HG03095 (cell line): ENCODE measurements at regions not wholly inside any gene's neighbourhood (a gene's known extent, or its start where the extent isn't known, plus 50 kb on each side); places are given as distances from the start of the nearest gene placed in this dataset.
A peak's percentile ranks its signal among the peaks of the same experiment; 100 is the strongest.
"Not testable (repeated sequence)": the region's sequence is repeated elsewhere in the genome, so short reads cannot be mapped to it uniquely, and the experiment has no call there.

Experiments used
- ATAC-seq: cut with Tn5 transposase; IDR thresholded peaks from one replicate; pipeline ENCODE4 v1.9.1; 2021; ENCODE audit warnings: moderate library complexity; ENCODE audit not compliant: unreplicated experiment

GRCh38 chr12:27133022-27133590 is 50.7 kb upstream of the C12orf71 start:
- ATAC-seq: peak; percentile 83

GRCh38 chr12:27140478-27140969 is 58.1 kb upstream of the C12orf71 start:
- ATAC-seq: no peak

DNA sequence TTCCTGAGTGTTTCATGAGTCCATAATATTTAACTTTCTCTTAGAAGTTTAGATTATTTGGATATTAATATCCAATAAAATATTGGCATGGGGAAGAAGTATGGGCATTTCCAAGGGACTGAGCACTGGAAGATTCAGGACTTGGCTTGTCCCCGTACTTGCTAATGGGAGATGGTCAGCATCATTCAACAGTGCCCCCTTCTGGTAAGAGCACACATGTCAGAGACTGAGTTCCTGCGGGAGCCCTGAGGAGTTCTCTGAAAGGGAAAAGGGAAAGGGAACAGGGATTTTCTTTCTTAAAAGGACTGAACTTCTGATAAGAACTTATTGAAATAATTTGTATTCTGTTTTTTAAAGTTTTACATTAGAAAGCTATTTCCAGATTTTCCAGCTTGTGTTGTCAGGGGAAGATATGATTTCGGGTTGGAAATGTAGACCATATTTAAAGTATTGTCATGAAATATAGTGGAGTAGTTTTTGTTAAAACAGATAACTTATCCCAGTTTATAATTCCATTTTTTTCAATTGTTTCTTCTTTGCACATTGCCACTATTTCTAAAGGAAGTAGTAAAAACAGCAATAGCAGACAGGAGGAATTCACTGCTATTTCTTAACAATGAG is 59.8 kb upstream of the C12orf71 start:
- no peak for ATAC-seq

GRCh38 chr12:27143256-27144069 is 61.1 kb upstream of the C12orf71 start:
- ATAC-seq: no peak

DNA sequence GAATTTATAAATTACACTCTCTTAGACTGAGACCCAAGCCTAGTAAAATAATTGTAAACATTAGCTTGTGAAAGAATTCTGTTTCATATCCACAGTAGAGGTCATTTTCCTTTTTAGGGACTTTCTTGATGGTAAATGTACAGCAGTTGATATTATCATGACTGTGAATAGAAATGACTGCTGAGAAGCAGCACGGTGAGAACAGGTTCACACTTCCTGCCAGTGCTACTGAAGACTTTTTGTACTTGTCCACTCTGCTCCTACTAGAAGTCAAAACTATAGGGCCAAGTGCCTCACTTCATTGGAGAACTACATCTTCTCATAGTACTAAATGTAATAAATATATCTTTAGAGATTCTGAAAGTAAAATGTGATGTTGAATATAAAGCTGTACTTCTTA is 63.3 kb upstream of the C12orf71 start:
- ATAC-seq: not testable (repeated sequence)

DNA sequence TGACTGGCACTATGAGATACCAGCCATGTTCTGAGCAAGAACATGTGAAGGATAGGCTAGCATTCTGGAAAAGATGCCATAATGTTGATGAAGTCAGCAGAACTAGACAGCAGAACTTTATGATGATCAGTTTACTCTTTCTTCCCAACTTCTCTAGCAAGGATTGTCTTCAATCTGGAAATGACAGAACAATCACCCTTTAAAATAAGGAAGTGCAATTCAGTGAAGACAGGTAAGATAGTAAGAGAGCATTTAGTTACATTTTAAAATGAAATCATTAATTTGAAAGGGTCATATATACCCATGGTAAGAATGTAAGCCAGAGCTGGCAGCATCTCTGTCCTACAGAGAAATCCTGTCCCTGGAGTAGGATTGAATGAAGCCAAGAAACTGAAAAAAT is 66.0 kb upstream of the C12orf71 start:
- ATAC-seq: no peak

DNA sequence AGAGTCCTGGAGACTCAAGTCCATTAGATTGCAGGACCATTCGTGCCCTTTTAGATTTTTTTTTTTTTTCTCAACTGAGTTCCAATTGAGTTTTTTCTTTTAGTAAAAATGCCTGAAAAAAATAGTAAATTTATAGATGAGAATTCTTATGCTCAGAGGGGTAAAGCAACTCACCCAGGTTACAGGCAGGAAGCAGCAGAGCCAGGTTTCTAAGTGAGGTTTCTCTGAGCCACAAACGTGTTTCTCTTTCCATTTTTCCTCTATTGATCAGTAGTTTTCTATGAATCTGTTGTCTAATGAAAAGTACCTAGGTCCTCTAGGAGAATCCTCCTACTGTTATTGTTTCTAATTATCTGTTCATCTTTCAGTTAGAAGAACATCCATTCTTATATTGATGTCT is 66.4 kb upstream of the C12orf71 start:
- no peak for ATAC-seq

DNA sequence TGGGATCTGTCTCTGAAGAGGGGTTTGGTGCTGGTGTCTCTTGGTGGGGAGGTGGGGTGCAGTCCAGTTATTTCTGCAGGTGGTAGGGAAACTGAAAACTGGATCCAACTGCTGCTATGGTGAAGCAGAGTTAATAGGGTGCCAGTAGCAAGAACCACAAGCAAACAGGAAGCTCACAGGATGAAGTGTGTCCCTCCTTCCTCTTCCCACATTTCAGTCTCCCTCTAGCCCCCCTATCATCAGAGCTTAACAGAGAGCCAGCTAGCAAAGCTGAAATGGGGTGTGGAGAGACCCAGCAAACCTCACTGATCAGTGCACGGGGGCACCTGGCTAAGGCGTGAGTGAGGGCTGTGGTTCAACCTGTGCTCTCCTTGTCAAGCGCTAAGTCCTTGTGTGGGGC is 69.1 kb upstream of the C12orf71 start:
- no peak for ATAC-seq

- no peak for ATAC-seq
Observed at GRCh38 chr12:27158297-27158696, 75.9 kb upstream of the C12orf71 start.

DNA sequence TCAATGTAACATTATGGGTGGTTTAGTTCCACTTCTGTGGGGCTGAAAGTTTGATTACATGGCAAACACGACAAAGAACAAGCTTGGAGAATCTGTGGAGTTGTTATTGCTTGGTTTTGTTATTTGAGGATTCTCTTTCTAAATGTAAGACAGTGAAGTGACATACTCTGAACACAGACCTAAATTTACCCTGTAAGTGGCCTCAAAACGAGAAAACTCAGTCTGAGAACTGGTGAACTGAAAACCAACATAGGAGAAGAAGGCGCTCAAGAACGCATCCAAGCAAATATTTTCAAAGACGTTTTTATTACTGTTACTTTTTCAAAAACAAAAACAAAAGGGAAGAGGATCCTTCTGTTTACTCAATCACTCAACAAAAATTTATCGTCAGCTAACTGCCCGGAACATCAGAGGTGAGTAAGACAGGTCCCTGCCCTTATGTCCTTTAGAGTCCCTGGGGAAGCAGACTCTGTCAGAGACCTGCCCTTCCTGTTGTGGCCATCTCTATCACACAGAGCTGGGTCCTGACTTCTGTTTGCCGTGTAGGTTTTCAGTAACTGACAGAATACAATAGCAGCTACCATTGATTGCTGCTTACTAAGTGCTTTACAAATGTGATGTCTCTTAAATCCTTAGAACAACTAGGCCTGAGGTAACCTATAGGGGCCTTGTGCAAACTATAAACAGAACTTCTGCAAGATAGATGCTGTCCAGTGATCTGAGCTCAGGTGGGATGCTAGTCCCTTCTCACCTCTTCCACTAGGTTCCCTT is 79.3 kb upstream of the C12orf71 start:
- ATAC-seq: peak; percentile 81

DNA sequence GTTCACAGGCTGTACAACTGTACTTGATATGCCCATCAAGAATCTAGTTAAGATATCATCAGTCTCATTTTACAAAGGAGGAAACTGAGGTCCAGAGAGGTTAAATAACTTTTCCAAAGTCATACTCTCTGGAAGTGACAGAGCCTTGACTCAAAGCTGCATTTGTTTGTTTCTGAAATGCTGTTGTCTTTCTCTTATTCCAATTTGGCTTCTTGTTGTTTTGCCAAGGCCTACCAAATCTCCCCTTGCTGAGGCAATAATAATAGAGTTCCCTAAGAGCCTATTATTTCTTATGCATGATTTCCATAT is 79.8 kb upstream of the C12orf71 start:
- ATAC-seq: no peak

- no peak for ATAC-seq
Observed at GRCh38 chr12:27163048-27163715, 80.8 kb upstream of the C12orf71 start.

DNA sequence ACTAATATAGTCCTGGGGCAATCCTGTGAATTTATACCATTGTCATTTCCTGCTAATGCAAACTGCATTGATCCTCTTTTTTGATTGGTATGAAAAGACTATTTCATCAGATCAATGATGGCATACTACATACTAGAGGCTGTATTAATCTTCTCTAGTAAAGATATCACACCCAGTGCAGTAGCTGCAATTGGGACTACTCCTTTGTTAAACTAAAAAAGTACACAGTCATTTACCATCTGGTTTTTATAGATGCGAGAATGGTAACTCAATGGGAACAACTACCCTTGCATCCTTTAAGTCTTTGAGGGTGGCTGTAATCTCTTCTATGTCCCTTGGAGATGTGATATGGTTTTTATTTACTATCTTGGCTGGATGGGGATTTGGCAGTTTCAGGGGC is 80.2 kb upstream of the STK38L start:
- ATAC-seq: no peak

DNA sequence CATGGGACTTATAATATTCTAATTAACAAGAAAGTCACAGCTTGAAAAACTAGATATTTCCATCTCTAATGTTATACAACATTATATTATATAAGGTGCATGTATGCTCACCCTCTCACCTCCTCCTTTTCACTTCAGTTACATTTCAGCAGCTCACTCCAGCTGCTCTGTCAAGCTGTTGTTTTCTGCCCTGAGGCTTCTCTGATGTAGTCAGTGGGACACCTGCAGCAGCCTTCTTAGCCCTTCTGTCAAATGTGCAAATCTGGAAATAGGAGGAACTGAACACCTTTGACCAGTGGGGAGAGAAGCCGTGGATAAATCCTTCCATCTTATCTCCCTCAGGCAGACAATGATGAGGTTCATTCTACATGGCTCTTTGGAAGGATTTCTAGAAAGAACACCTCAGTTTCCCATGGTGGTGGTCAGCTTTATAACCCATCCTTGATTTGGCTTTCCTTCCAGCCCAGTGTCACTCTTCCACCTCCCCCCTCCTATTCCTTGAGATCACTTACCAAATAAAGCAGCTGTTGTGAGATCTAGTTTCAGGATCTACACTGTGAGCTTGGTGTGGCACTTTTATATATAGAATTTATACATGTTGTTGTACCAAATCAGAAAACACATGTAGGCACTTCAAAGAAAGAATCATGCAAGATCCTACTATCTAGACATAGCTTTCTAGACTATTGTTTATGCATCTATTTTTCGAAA is 79.6 kb upstream of the STK38L start:
- ATAC-seq: no peak

GRCh38 chr12:27165958-27166357 is 78.1 kb upstream of the STK38L start:
- not testable (repeated sequence) for ATAC-seq

DNA sequence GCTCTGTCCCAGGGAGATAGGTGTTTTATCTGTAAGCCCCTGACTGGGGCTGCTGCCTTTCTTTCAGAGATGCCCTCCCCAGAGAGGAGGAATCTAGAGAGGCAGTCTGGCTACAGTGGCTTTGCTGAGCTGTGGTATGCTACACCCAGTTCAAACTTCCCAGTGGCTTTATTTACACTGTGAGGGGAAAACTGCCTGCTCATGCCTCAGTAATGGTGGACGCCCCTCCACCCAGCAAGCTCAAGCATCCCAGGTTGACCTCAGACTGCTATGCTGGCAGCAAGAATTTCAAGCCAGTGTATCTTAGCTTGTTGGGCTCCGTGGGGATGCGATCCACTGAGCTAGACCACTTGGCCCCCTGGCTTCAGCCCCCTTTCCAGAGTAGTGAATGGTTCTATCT is 72.6 kb upstream of the STK38L start:
- not testable (repeated sequence) for ATAC-seq

DNA sequence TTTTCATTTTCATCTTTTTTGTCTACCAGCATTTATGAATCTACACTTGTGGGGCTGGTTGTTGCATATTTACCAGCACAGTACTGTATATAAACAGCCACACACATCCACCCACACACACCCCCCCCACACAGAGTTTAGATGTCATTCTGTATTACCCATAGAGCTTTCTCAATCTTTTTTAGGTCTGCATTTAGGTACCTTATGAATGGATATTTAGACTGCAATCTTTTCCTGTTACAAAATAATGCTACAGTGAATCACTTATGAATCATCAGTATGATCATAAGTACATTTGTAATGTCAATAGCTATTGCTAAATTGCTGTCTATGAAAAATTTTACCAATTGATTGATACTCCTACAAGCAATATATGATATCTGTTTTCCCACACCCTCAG is 67.3 kb upstream of the STK38L start:
- no peak for ATAC-seq

DNA sequence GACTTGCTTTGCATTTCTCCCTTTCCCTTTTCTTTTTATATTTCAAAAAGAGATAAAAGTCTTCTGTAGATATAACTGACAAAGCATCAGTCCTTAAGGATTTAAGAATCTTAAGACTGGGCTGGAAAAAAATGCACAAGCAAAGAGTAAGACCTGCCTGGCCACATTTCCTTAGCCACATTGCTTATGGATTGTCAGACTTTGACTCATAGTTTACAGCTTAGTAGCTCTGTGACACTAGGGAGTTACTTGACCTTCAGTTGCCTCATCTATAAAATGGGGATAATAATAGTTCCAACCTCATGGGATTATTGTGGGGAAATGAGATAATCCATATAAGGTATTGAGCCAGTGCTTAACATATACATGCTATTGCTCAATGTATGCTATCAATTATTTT is 66.4 kb upstream of the STK38L start:
- ATAC-seq: no peak

DNA sequence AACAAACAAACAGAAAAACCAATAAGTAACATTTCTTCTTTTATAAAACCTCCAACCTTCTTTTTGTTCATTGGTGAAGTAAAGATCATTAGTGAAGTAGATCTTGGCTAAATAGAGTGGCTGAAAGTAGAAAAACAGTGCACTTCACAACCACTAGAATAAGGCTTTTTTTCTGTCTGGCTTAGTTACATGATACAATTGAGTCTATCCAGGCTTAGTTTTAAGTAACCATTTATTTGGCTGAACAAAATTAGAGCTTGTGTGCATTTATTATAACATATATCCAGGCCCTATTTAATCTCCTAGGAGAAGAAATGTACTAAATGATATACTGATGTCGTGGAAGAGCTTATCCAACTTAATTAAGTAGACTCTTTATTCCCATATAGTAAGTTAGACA is 65.8 kb upstream of the STK38L start:
- ATAC-seq: no peak

DNA sequence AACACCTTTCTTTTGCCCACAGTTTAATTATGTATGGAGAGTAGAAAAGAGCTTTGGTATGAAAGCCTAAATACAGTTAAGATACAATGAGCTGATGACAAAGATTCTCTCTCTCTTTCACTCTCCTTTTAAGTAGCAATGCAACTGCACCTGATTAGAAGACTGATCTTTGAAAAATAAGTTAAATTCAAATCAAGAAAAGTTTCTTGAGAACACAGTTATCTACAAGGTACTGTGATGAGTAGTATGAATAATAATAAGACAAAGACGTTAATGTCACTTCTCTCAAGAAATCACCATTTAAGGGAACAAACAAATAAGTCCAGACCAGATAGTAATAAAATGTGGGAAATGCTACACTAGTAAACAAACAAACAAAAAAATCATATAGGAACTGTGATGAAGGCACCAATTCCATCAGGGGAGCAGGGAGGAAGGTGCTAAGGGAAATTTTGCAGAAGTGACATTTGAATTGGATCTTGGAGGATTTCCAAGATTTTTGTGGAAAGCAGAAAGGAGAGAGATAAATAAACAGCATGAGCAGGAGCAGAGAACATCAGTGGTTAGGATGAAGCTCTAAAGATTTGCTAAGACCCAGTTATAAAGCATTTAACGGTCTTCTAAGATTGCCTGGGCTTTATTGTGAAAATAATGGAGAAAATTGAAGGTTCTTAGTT is 65.2 kb upstream of the STK38L start:
- no peak for ATAC-seq
